GM21786 (cell line): ENCODE measurements at regions not wholly inside any gene's neighbourhood (a gene's known extent, or its start where the extent isn't known, plus 50 kb on each side); places are given as distances from the start of the nearest gene placed in this dataset.
A peak's percentile ranks its signal among the peaks of the same experiment; 100 is the strongest.

Experiments
- ATAC-seq: cut with Tn5 transposase; IDR thresholded peaks from one replicate; pipeline ENCODE4 v1.9.1; 2021; ENCODE audit not compliant: unreplicated experiment

- peak; percentile 99 for ATAC-seq
Observed at GRCh38 chr3:177426878-177427495, 229.7 kb upstream of the TBL1XR1 start.

- ATAC-seq = no peak
Observed at GRCh38 chr3:177427540-177427939, 230.3 kb upstream of the TBL1XR1 start.

GRCh38 chr3:177429079-177429478, 231.8 kb upstream of the TBL1XR1 start:
- no peak for ATAC-seq

- ATAC-seq = no peak
Observed at GRCh38 chr3:177429771-177430170, 232.5 kb upstream of the TBL1XR1 start.

- ATAC-seq = no peak
Observed at GRCh38 chr3:177430653-177431052, 233.4 kb upstream of the TBL1XR1 start.

GRCh38 chr3:177431525-177432176, 234.4 kb upstream of the TBL1XR1 start:
- ATAC-seq = no peak

- no peak for ATAC-seq
Observed at GRCh38 chr3:177435301-177435700, 238.0 kb upstream of the TBL1XR1 start.

- no peak for ATAC-seq
Observed at GRCh38 chr3:177437513-177438337, 240.4 kb upstream of the TBL1XR1 start.

- no peak for ATAC-seq
Observed at GRCh38 chr3:177438596-177439220, 241.4 kb upstream of the TBL1XR1 start.

- no peak for ATAC-seq
Observed at GRCh38 chr3:177439694-177440269, 242.5 kb upstream of the TBL1XR1 start.

- no peak for ATAC-seq
Observed at GRCh38 chr3:177440456-177441104, 243.3 kb upstream of the TBL1XR1 start.

GRCh38 chr3:177441276-177441812, 244.1 kb upstream of the TBL1XR1 start:
- ATAC-seq = no peak

GRCh38 chr3:177441813-177442646, 244.7 kb upstream of the TBL1XR1 start:
- ATAC-seq = peak; percentile 98

GRCh38 chr3:177443469-177443868, 246.2 kb upstream of the TBL1XR1 start:
- no peak for ATAC-seq

- no peak for ATAC-seq
Observed at GRCh38 chr3:177444696-177445095, 247.4 kb upstream of the TBL1XR1 start.

GRCh38 chr3:177445549-177445948, 248.3 kb upstream of the TBL1XR1 start:
- ATAC-seq = no peak

GRCh38 chr3:177446165-177446601, 248.9 kb upstream of the TBL1XR1 start:
- ATAC-seq = no peak

GRCh38 chr3:177447938-177448337, 250.7 kb upstream of the TBL1XR1 start:
- no peak for ATAC-seq

GRCh38 chr3:177448987-177449359, 251.7 kb upstream of the TBL1XR1 start:
- ATAC-seq = peak; percentile 35
